ENCODE measurements at regions not wholly inside any gene's neighbourhood (a gene's known extent, or its start where the extent isn't known, plus 50 kb on each side); places are given as distances from the start of the nearest gene placed in this dataset.

- no peak for TF ChIP-seq POLR2A (IDR thresholded peaks at IDR 0.05; ENCODE audit: low read depth)
- no peak for TF ChIP-seq POLR2AphosphoS5 (IDR thresholded peaks at IDR 0.05)
- TF ChIP-seq EP300 (IDR thresholded peaks at IDR 0.05): no peak
- TF ChIP-seq CTCF (IDR thresholded peaks at IDR 0.05): no peak
- 41% methylated on average over 2 of the region's 2 CpGs for WGBS
- Histone ChIP-seq H3K4me1 (no peaks in the 10 kb centered on the region), H3K9me3 (peaks cover 0 to 10% (median 10%) of the 10 kb centered on the region in 4 donors), H3K4me3 (no peak overlapping the region), H3K27ac (replicated peaks in 1 of 4) (no peak overlapping the region), H3K27me3 (no peaks in the 10 kb centered on the region), H3K36me3 (no peaks in the 10 kb centered on the region)
- DNase-seq (ENCODE audit: extremely low spot score): no peak
- intact Hi-C loops (cut with DNase I): no loop called here
These were observed 78.8 kb upstream of the MAST4 start for GRCh38 chr5:66517351-66517750.

- Histone ChIP-seq H3K27me3 (no peaks in the 10 kb centered on the region), H3K4me3 (no peak overlapping the region), H3K9me3 (peaks cover 0 to 10% (median 10%) of the 10 kb centered on the region in 4 donors), H3K36me3 (no peaks in the 10 kb centered on the region), H3K4me1 (no peaks in the 10 kb centered on the region), H3K27ac (replicated peaks in 1 of 4) (no peak overlapping the region)
- DNase-seq (ENCODE audit: extremely low spot score): no peak
- TF ChIP-seq EP300 (IDR thresholded peaks at IDR 0.05) (no peak), POLR2AphosphoS5 (IDR thresholded peaks at IDR 0.05) (no peak), CTCF (IDR thresholded peaks at IDR 0.05) (no peak), POLR2A (IDR thresholded peaks at IDR 0.05; ENCODE audit: low read depth) (no peak)
- 85% methylated on average over 3 of the region's 3 CpGs for WGBS
- intact Hi-C loops (cut with DNase I): no loop called here
These were observed 78.1 kb upstream of the MAST4 start for GRCh38 chr5:66518052-66518451.

- H3K4me1 ChIP-seq: no peaks in the 10 kb centered on the region
- peaks cover 0 to 10% (median 10%) of the 10 kb centered on the region in 4 donors for H3K9me3 ChIP-seq
- DNase-seq (ENCODE audit: extremely low spot score): no peak
- no peak overlapping the region for H3K4me3 ChIP-seq
- intact Hi-C loops (cut with DNase I): no loop called here
- no peaks in the 10 kb centered on the region for H3K36me3 ChIP-seq
- no peak overlapping the region for H3K27ac ChIP-seq (replicated peaks in 1 of 4)
- no peak for TF ChIP-seq EP300 (IDR thresholded peaks at IDR 0.05)
- TF ChIP-seq CTCF (IDR thresholded peaks at IDR 0.05): no peak
- TF ChIP-seq POLR2A (IDR thresholded peaks at IDR 0.05; ENCODE audit: low read depth): no peak
- no peak for TF ChIP-seq POLR2AphosphoS5 (IDR thresholded peaks at IDR 0.05)
- H3K27me3 ChIP-seq: no peaks in the 10 kb centered on the region
- WGBS: 65% methylated on average over 4 of the region's 4 CpGs
These were observed 77.4 kb upstream of the MAST4 start for GRCh38 chr5:66518753-66519152.

- WGBS: 65% methylated on average over 1 of the region's 1 CpG
- Histone ChIP-seq H3K4me1 (no peaks in the 10 kb centered on the region), H3K9me3 (peaks cover 0 to 10% (median 10%) of the 10 kb centered on the region in 4 donors), H3K27ac (replicated peaks in 1 of 4) (no peak overlapping the region), H3K4me3 (no peak overlapping the region), H3K27me3 (no peaks in the 10 kb centered on the region), H3K36me3 (no peaks in the 10 kb centered on the region)
- TF ChIP-seq POLR2AphosphoS5 (IDR thresholded peaks at IDR 0.05): no peak
- TF ChIP-seq POLR2A (IDR thresholded peaks at IDR 0.05; ENCODE audit: low read depth): no peak
- TF ChIP-seq CTCF (IDR thresholded peaks at IDR 0.05): no peak
- no peak for TF ChIP-seq EP300 (IDR thresholded peaks at IDR 0.05)
- intact Hi-C loops (cut with DNase I): no loop called here
- no peak for DNase-seq (ENCODE audit: extremely low spot score)
These were observed 76.6 kb upstream of the MAST4 start for GRCh38 chr5:66519626-66520025.

- intact Hi-C loops (cut with DNase I): no loop called here
- no peak for DNase-seq (ENCODE audit: extremely low spot score)
- H3K4me3 ChIP-seq: no peak overlapping the region
- H3K27me3 ChIP-seq: no peaks in the 10 kb centered on the region
- no peak overlapping the region for H3K27ac ChIP-seq (replicated peaks in 1 of 4)
- TF ChIP-seq CTCF (IDR thresholded peaks at IDR 0.05): no peak
- no peak for TF ChIP-seq EP300 (IDR thresholded peaks at IDR 0.05)
- no peak for TF ChIP-seq POLR2AphosphoS5 (IDR thresholded peaks at IDR 0.05)
- TF ChIP-seq POLR2A (IDR thresholded peaks at IDR 0.05; ENCODE audit: low read depth): no peak
- peaks cover 0 to 10% (median 10%) of the 10 kb centered on the region in 4 donors for H3K9me3 ChIP-seq
- no peaks in the 10 kb centered on the region for H3K4me1 ChIP-seq
- H3K36me3 ChIP-seq: no peaks in the 10 kb centered on the region
These were observed 75.3 kb upstream of the MAST4 start for GRCh38 chr5:66520854-66521253.
